Panc1 (cell line): ENCODE measurements at regions not wholly inside any gene's neighbourhood (a gene's known extent, or its start where the extent isn't known, plus 50 kb on each side); places are given as distances from the start of the nearest gene placed in this dataset.

ENCODE experiments used
- CTCF ChIP-seq: fragments of 450-650 bp; IDR thresholded peaks from 2 replicates; pipeline ENCODE4 v1.5.1; 2017; ENCODE audit warnings: mild to moderate bottlenecking
- POLR2AphosphoS5 ChIP-seq: IDR thresholded peaks from 2 replicates; pipeline ENCODE4 v1.6.1; 2012; ENCODE audit warnings: mild to moderate bottlenecking, low read depth, low read length, moderate library complexity
- REST ChIP-seq, 2 experiments: IDR thresholded peaks; 2 replicates each; pipeline ENCODE4 v1.6.1; 2011 to 2012; ENCODE audit warnings: low read depth in 2 of 2, control low read depth in 1 of 2, low read length in 1 of 2, mild to moderate bottlenecking in 1 of 2, moderate library complexity in 1 of 2; ENCODE audit not compliant: insufficient read depth in 1 of 2
- SIN3A ChIP-seq: IDR thresholded peaks from 2 replicates; pipeline ENCODE4 v1.6.1; 2012; ENCODE audit warnings: low read depth, mild to moderate bottlenecking, low read length, moderate library complexity, borderline replicate concordance; ENCODE audit not compliant: insufficient read depth
- TCF7L2 ChIP-seq: IDR thresholded peaks from 2 replicates; pipeline ENCODE4 v1.6.1; 2011; ENCODE audit warnings: mild to moderate bottlenecking, low read depth, low read length, inconsistent platforms

GRCh38 chr22:27440304-27440865, 361.2 kb downstream of the MN1 start:
- no peak for TF ChIP-seq POLR2AphosphoS5
- TF ChIP-seq CTCF = no peak
- TF ChIP-seq REST (IDR thresholded peaks at IDR 0.05; ENCODE audit: insufficient read depth in 1 of 2, low read depth in 2 of 2, low read length in 1 of 2) = no peak
- no peak for TF ChIP-seq TCF7L2
- TF ChIP-seq SIN3A = no peak
